ENCODE measurements at regions not wholly inside any gene's neighbourhood (a gene's known extent, or its start where the extent isn't known, plus 50 kb on each side); places are given as distances from the start of the nearest gene placed in this dataset.

DNA sequence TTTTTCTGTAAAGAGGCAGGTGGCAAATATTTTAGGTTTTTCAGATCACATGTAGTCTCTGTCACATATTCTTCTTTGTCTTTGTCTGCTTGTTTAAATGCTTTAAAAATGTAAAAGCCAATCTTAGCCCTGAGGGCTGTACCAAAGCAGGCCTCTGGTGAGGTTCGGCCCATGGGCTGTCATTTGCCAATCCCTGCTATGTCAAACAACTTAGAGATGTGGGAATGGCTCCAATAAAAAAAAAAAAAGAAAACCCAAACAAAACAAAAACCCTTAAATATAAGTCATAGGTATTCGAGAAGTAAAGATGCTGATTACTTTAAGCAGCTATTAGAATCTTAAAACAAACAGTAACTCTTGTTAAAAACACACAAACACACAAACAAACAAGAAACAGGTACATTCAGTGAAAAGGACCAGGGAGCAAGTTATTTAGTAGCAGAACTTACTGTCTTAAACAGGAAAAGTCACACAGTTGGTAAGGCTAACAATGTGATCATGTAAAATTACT is 61.4 kb upstream of the NAMPT start (continued):
- TF ChIP-seq, protein P1, sequence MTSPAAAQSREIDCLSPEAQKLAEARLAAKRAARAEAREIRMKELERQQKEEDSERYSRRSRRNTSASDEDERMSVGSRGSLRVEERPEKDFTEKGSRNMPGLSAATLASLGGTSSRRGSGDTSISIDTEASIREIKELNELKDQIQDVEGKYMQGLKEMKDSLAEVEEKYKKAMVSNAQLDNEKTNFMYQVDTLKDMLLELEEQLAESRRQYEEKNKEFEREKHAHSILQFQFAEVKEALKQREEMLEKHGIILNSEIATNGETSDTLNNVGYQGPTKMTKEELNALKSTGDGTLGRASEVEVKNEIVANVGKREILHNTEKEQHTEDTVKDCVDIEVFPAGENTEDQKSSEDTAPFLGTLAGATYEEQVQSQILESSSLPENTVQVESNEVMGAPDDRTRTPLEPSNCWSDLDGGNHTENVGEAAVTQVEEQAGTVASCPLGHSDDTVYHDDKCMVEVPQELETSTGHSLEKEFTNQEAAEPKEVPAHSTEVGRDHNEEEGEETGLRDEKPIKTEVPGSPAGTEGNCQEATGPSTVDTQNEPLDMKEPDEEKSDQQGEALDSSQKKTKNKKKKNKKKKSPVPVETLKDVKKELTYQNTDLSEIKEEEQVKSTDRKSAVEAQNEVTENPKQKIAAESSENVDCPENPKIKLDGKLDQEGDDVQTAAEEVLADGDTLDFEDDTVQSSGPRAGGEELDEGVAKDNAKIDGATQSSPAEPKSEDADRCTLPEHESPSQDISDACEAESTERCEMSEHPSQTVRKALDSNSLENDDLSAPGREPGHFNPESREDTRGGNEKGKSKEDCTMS (CRISPR knock-in tag; conservative IDR thresholded peaks at IDR 0.05): no peak
- TF ChIP-seq, protein P2, sequence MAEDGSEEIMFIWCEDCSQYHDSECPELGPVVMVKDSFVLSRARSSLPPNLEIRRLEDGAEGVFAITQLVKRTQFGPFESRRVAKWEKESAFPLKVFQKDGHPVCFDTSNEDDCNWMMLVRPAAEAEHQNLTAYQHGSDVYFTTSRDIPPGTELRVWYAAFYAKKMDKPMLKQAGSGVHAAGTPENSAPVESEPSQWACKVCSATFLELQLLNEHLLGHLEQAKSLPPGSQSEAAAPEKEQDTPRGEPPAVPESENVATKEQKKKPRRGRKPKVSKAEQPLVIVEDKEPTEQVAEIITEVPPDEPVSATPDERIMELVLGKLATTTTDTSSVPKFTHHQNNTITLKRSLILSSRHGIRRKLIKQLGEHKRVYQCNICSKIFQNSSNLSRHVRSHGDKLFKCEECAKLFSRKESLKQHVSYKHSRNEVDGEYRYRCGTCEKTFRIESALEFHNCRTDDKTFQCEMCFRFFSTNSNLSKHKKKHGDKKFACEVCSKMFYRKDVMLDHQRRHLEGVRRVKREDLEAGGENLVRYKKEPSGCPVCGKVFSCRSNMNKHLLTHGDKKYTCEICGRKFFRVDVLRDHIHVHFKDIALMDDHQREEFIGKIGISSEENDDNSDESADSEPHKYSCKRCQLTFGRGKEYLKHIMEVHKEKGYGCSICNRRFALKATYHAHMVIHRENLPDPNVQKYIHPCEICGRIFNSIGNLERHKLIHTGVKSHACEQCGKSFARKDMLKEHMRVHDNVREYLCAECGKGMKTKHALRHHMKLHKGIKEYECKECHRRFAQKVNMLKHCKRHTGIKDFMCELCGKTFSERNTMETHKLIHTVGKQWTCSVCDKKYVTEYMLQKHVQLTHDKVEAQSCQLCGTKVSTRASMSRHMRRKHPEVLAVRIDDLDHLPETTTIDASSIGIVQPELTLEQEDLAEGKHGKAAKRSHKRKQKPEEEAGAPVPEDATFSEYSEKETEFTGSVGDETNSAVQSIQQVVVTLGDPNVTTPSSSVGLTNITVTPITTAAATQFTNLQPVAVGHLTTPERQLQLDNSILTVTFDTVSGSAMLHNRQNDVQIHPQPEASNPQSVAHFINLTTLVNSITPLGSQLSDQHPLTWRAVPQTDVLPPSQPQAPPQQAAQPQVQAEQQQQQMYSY (CRISPR knock-in tag; IDR thresholded peaks at IDR 0.05): no peak
- TF ChIP-seq MYNN (CRISPR knock-in tag; IDR thresholded peaks at IDR 0.05; ENCODE audit: low read depth) (no peak), ZNF839 (CRISPR knock-in tag; IDR thresholded peaks at IDR 0.05; ENCODE audit: borderline replicate concordance) (no peak)
- TF ChIP-seq, protein P3, sequence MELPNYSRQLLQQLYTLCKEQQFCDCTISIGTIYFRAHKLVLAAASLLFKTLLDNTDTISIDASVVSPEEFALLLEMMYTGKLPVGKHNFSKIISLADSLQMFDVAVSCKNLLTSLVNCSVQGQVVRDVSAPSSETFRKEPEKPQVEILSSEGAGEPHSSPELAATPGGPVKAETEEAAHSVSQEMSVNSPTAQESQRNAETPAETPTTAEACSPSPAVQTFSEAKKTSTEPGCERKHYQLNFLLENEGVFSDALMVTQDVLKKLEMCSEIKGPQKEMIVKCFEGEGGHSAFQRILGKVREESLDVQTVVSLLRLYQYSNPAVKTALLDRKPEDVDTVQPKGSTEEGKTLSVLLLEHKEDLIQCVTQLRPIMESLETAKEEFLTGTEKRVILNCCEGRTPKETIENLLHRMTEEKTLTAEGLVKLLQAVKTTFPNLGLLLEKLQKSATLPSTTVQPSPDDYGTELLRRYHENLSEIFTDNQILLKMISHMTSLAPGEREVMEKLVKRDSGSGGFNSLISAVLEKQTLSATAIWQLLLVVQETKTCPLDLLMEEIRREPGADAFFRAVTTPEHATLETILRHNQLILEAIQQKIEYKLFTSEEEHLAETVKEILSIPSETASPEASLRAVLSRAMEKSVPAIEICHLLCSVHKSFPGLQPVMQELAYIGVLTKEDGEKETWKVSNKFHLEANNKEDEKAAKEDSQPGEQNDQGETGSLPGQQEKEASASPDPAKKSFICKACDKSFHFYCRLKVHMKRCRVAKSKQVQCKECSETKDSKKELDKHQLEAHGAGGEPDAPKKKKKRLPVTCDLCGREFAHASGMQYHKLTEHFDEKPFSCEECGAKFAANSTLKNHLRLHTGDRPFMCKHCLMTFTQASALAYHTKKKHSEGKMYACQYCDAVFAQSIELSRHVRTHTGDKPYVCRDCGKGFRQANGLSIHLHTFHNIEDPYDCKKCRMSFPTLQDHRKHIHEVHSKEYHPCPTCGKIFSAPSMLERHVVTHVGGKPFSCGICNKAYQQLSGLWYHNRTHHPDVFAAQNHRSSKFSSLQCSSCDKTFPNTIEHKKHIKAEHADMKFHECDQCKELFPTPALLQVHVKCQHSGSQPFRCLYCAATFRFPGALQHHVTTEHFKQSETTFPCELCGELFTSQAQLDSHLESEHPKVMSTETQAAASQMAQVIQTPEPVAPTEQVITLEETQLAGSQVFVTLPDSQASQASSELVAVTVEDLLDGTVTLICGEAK (IDR thresholded peaks at IDR 0.05): no peak
- TF ChIP-seq, protein P3 (CRISPR knock-in tag; IDR thresholded peaks at IDR 0.05): no peak

All from HepG2 (cell line).